GM20000 (cell line): ENCODE measurements at regions not wholly inside any gene's neighbourhood (a gene's known extent, or its start where the extent isn't known, plus 50 kb on each side); places are given as distances from the start of the nearest gene placed in this dataset.

Source experiments
- DNase-seq: peaks from one replicate; pipeline ENCODE4 v3.0.0; 2012; ENCODE audit warnings: low spot score
- CTCF ChIP-seq: IDR thresholded peaks from 2 replicates; pipeline ENCODE4 v1.5.1; 2012; ENCODE audit warnings: mild to moderate bottlenecking, control low read depth; ENCODE audit errors: extremely low read depth, missing control alignments

GRCh38 chr18:78494204-78495085 lies 485.2 kb upstream of the SALL3 start:
- no peak for TF ChIP-seq CTCF

GRCh38 chr18:78495550-78495949 lies 484.1 kb upstream of the SALL3 start:
- DNase-seq = no peak
- no peak for TF ChIP-seq CTCF

More at GRCh38 chr18:78494204-78495085, 485.2 kb upstream of the SALL3 start:
- no peak for DNase-seq

- TF ChIP-seq CTCF = no peak
- no peak for DNase-seq
Measured at GRCh38 chr18:78496079-78496478, 483.5 kb upstream of the SALL3 start.

GRCh38 chr18:78497641-78498040 lies 482.0 kb upstream of the SALL3 start:
- TF ChIP-seq CTCF = no peak

GRCh38 chr18:78499586-78499985 lies 480.0 kb upstream of the SALL3 start:
- TF ChIP-seq CTCF = no peak
- DNase-seq = no peak

More at GRCh38 chr18:78497641-78498040, 482.0 kb upstream of the SALL3 start:
- no peak for DNase-seq

GRCh38 chr18:78501251-78501650 lies 478.4 kb upstream of the SALL3 start:
- DNase-seq = no peak
- TF ChIP-seq CTCF = no peak

GRCh38 chr18:78503129-78503528 lies 476.5 kb upstream of the SALL3 start:
- no peak for TF ChIP-seq CTCF
- DNase-seq = no peak
